Erythroblast (primary cell): ENCODE measurements at regions not wholly inside any gene's neighbourhood (a gene's known extent, or its start where the extent isn't known, plus 50 kb on each side); places are given as distances from the start of the nearest gene placed in this dataset.

Experiments used
- GATA1 ChIP-seq: IDR thresholded peaks from 2 replicates; pipeline ENCODE4 v1.6.1; 2011; ENCODE audit warnings: low read depth, mild to moderate bottlenecking, control low read depth, low read length, moderate library complexity
- POLR2A ChIP-seq: IDR thresholded peaks from 2 replicates; pipeline ENCODE4 v1.6.1; 2011; ENCODE audit warnings: mild to moderate bottlenecking, low read length

- no peak for TF ChIP-seq POLR2A
- TF ChIP-seq GATA1, result no peak
Measured at GRCh38 chr15:81475471-81475870, 101.5 kb upstream of the TMC3 start.
